Activated T-cell treated with anti-CD3 and anti-CD28 coated beads for 24 hours (primary cell): ENCODE measurements at regions not wholly inside any gene's neighbourhood (a gene's known extent, or its start where the extent isn't known, plus 50 kb on each side); places are given as distances from the start of the nearest gene placed in this dataset.

Experiments used
- DNase-seq: peaks from one replicate; pipeline ENCODE4 v3.0.0-alpha.2; 2020; ENCODE audit warnings: low read depth

- no peak for DNase-seq
Measured at GRCh38 chr12:31781894-31782540, 53.2 kb upstream of the AMN1 start.

GRCh38 chr12:31780096-31780495 lies 51.3 kb upstream of the AMN1 start:
- no peak for DNase-seq

DNA sequence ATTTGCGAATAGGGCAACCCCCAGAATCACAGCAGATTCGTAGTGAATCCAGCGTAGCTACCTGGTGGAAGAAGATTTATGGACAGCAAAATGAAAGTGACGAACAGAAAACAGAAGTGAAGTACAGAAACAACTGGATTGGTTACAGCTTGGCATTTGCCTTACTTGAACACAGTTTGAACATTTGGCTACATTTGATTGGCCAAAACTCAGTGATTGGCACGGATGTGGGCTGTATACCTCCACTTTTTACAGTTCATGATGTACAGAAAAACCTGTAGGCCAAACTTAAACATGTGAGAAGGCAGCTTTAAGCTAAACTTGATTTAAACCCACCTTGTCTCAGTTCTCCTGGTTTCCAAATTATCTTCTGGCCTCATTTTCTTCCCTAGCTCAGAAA lies 49.9 kb upstream of the AMN1 start:
- DNase-seq, result no peak
